ENCODE measurements at regions not wholly inside any gene's neighbourhood (a gene's known extent, or its start where the extent isn't known, plus 50 kb on each side); places are given as distances from the start of the nearest gene placed in this dataset.

DNA sequence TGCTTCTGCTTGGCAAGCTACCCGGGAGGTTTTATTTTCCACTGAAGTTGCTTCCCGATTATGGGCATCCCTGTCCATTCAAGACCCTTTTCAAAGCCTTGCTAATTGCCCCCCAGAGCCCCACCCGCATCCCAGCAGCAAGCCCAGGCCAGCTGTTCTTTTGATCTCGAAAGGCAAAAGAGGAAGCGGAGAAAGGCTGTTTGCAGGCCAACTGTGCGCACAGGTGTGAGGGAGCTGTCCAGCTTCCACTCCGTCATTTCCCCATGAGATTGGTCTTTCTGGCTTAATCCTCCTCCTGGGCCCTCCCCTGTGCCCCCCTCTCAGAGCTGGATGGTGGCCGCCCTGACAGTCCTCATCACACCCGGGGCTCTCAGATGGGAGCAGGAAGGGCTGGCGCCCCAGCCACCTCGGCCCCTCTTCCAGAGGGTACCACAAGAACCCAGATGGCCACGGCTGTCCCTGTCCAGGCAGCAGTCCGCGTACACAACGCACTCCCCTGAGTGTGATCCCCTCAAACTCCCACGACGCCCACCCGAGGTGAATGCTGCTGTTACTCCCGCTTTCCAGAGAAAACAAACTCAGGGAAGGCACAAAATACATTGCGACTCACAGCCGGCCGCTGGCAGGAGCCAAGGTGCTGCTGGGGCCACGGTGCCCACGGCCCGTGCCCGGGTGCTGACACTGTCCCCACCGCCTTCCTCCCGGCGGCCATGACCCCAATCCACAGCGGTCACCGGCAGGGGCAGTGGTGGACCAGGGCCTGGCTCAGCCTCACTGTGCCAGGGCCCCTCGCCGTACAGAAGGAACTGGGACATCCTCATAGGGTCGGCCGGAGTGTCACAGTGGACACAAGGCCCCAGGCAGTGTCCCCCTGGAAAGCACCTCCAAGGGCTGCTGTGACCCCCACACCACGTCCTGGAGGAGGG is 121.9 kb downstream of the CRYAA start:
- DNase-seq (ENCODE audit: low read depth in 1 of 2, low spot score in 1 of 2): no peak
- peaks cover 2% of the 10 kb centered on the region for H3K27me3 ChIP-seq (ENCODE audit: insufficient read depth, poor library complexity, severe bottlenecking)
- TF ChIP-seq GABPA (IDR thresholded peaks at IDR 0.05; ENCODE audit: low read depth): no peak
- TF ChIP-seq POLR2AphosphoS5 (IDR thresholded peaks at IDR 0.05; ENCODE audit: low read depth): no peak
- peak; percentile 67 for TF ChIP-seq SPI1 (IDR thresholded peaks at IDR 0.05; ENCODE audit: borderline replicate concordance, low read depth)
- TF ChIP-seq, protein P1, sequence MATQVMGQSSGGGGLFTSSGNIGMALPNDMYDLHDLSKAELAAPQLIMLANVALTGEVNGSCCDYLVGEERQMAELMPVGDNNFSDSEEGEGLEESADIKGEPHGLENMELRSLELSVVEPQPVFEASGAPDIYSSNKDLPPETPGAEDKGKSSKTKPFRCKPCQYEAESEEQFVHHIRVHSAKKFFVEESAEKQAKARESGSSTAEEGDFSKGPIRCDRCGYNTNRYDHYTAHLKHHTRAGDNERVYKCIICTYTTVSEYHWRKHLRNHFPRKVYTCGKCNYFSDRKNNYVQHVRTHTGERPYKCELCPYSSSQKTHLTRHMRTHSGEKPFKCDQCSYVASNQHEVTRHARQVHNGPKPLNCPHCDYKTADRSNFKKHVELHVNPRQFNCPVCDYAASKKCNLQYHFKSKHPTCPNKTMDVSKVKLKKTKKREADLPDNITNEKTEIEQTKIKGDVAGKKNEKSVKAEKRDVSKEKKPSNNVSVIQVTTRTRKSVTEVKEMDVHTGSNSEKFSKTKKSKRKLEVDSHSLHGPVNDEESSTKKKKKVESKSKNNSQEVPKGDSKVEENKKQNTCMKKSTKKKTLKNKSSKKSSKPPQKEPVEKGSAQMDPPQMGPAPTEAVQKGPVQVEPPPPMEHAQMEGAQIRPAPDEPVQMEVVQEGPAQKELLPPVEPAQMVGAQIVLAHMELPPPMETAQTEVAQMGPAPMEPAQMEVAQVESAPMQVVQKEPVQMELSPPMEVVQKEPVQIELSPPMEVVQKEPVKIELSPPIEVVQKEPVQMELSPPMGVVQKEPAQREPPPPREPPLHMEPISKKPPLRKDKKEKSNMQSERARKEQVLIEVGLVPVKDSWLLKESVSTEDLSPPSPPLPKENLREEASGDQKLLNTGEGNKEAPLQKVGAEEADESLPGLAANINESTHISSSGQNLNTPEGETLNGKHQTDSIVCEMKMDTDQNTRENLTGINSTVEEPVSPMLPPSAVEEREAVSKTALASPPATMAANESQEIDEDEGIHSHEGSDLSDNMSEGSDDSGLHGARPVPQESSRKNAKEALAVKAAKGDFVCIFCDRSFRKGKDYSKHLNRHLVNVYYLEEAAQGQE (IDR thresholded peaks at IDR 0.05; ENCODE audit: insufficient replicate concordance, low read depth): peak; percentile 91
- TF ChIP-seq, protein P2, sequence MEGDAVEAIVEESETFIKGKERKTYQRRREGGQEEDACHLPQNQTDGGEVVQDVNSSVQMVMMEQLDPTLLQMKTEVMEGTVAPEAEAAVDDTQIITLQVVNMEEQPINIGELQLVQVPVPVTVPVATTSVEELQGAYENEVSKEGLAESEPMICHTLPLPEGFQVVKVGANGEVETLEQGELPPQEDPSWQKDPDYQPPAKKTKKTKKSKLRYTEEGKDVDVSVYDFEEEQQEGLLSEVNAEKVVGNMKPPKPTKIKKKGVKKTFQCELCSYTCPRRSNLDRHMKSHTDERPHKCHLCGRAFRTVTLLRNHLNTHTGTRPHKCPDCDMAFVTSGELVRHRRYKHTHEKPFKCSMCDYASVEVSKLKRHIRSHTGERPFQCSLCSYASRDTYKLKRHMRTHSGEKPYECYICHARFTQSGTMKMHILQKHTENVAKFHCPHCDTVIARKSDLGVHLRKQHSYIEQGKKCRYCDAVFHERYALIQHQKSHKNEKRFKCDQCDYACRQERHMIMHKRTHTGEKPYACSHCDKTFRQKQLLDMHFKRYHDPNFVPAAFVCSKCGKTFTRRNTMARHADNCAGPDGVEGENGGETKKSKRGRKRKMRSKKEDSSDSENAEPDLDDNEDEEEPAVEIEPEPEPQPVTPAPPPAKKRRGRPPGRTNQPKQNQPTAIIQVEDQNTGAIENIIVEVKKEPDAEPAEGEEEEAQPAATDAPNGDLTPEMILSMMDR (IDR thresholded peaks at IDR 0.05; ENCODE audit: insufficient read depth, low read length): no peak
- H3K4me3 ChIP-seq (replicated peaks; ENCODE audit: insufficient read depth, low read length): no peak overlapping the region
- no peak overlapping the region for H3K27ac ChIP-seq (replicated peaks)

DNA sequence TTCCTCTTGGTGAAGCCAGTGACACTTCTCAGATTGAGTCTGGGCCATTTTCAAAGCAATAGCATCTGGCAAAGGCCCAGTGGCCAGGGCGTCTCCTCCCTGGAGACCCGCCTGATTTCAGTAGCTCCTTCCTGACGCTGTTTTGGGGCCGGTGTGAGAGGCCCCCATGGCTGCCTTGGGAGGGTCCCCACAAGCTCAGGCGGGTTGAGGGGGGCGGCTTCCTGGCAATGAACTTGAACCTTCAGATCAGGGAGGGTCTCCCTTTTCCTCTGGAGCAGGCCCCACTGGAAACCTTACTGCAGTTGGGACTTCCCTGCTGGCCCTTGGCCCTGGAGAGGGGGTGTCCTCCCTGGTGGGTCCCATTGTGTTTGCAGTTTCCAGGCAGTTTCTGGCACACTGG is 121.2 kb downstream of the CRYAA start:
- Histone ChIP-seq H3K27me3 (ENCODE audit: insufficient read depth, poor library complexity, severe bottlenecking) (peaks cover under 1% of the 10 kb centered on the region), H3K27ac (replicated peaks) (no peak overlapping the region), H3K4me3 (replicated peaks; ENCODE audit: insufficient read depth, low read length) (no peak overlapping the region)
- DNase-seq (ENCODE audit: low read depth in 1 of 2, low spot score in 1 of 2): no peak
- TF ChIP-seq SPI1 (IDR thresholded peaks at IDR 0.05; ENCODE audit: borderline replicate concordance, low read depth) (no peak), POLR2AphosphoS5 (IDR thresholded peaks at IDR 0.05; ENCODE audit: low read depth) (no peak), GABPA (IDR thresholded peaks at IDR 0.05; ENCODE audit: low read depth) (no peak)
- TF ChIP-seq, protein P1 (IDR thresholded peaks at IDR 0.05; ENCODE audit: insufficient replicate concordance, low read depth): no peak
- TF ChIP-seq, protein P2 (IDR thresholded peaks at IDR 0.05; ENCODE audit: insufficient read depth, low read length): no peak

DNA sequence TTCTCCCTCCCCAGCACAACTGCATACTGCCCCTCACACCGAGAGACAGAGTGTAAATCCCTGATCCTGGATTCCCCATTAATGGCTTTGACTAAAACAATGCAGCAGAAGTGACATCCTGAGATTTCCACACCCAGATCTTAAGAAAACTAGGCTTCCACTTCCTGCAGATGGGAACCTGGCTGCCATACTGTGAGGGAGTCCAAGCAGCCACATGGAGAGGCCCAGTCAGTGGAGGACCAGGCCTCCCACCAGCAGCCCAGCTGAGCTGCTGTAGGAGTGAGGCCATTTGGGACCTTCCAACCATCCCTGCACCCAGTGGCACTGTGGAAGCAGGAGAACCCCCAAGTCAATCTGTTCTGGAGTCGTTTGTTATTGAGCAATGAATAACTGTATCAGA is 120.6 kb downstream of the CRYAA start:
- no peaks in the 10 kb centered on the region for H3K27me3 ChIP-seq (ENCODE audit: insufficient read depth, poor library complexity, severe bottlenecking)
- TF ChIP-seq, protein P2 (IDR thresholded peaks at IDR 0.05; ENCODE audit: insufficient read depth, low read length): no peak
- no peak for TF ChIP-seq POLR2AphosphoS5 (IDR thresholded peaks at IDR 0.05; ENCODE audit: low read depth)
- no peak for TF ChIP-seq SPI1 (IDR thresholded peaks at IDR 0.05; ENCODE audit: borderline replicate concordance, low read depth)
- TF ChIP-seq GABPA (IDR thresholded peaks at IDR 0.05; ENCODE audit: low read depth): no peak
- TF ChIP-seq, protein P1 (IDR thresholded peaks at IDR 0.05; ENCODE audit: insufficient replicate concordance, low read depth): no peak
- no peak overlapping the region for H3K4me3 ChIP-seq (replicated peaks; ENCODE audit: insufficient read depth, low read length)
- DNase-seq (ENCODE audit: low read depth in 1 of 2, low spot score in 1 of 2): no peak
- H3K27ac ChIP-seq (replicated peaks): no peak overlapping the region
